HG02759 (cell line): ENCODE measurements at regions not wholly inside any gene's neighbourhood (a gene's known extent, or its start where the extent isn't known, plus 50 kb on each side); places are given as distances from the start of the nearest gene placed in this dataset.

Experiments
- ATAC-seq: cut with Tn5 transposase; IDR thresholded peaks from one replicate; pipeline ENCODE4 v1.9.1; 2021; ENCODE audit warnings: mild to moderate bottlenecking, moderate library complexity; ENCODE audit not compliant: unreplicated experiment

- ATAC-seq: no peak
These were observed 635.9 kb upstream of the FRG1 start for GRCh38 chr4:189304809-189305208.

- no peak for ATAC-seq
These were observed 635.2 kb upstream of the FRG1 start for GRCh38 chr4:189305500-189305899.

DNA sequence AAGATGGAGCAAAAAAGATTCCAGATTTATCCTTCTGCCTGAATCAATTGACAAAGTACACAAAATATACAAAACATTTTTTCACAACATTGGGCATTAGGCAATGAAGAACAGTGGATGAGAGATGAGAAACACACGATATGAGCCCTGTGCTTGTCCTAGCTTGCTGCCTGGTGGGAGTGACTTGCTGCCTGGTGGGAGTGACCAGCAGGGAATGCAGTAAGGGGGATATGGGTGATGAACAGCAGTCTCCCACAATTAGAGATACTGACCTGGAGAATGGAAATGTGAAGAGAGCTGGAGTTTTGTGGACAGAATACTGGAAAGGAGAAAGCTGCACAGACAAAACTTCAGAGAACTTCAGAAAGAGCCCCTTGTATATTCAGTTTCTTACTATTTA lies 629.4 kb upstream of the FRG1 start:
- ATAC-seq: no peak

DNA sequence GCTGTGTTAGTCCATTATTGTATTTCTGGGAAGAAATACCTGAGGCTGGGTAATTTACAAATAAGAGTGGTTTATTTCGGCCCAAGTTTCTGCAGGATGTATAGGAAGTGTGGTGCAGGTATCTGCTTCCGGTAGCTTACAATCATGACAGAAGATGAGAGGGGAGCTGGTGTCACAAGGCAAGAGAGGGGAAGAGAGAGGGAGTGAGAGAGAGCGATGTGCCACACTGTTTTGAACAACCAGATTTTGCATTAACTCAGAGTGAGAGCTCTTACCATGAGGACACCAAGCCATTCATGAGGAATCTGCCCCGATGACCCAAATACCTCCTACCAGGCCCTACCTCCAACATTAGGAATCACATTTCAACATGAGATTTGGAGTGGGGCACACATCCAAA lies 627.6 kb upstream of the FRG1 start:
- ATAC-seq: no peak

GRCh38 chr4:189313861-189314513 lies 626.7 kb upstream of the FRG1 start:
- no peak for ATAC-seq

DNA sequence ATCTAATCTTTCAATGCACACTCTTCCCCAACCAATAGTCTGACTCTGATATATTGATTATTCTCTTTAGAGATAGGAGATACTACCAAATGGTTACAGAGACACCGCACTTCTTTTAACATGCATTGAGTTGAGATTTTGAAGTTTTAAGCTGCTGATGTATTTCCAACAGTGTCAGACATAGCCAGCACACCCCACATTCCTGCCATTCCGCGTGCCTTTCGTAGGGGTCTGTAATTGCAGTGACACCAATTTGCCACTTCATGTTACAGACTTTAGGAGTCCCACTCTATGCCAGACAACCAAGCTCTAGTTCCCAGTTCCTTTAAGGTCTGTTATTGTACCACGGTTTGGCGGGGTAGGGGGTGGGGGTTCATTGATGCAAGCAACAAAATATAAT lies 618.2 kb upstream of the FRG1 start:
- no peak for ATAC-seq

DNA sequence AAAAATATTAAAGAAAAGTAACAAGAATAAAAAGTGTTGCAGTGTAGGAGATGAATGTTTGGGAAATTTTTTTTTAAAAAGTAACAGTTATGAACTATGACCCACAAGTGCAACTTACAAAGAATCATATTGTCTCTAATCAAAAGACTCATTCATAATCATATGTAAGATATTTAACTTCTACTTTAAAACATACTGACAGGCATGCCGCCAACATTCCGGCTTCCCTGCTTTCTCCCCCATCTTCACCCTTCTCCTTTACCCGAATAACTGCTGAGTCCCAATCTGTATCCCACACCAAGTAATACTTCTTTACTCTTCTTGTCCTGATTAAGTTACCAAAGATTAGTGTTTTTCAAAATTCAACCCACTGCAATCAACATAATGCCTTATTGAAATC lies 598.8 kb upstream of the FRG1 start:
- no peak for ATAC-seq

GRCh38 chr4:189355590-189355989 lies 585.1 kb upstream of the FRG1 start:
- no peak for ATAC-seq

DNA sequence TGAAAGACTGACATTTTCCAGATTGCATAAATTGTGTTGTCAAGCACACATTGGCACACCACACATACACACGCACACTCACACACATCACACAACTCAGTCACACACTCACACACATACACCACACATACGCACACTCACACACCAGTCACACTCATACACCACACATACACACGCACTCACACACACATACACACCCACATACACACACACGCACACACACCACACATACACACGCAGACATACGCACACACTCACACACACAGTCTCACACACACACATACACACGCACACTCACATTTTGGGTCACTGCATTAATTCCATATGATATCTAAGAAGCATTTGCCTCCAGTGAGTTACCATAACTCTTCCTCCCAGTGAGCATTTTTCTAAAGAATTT lies 578.3 kb upstream of the FRG1 start:
- no peak for ATAC-seq

DNA sequence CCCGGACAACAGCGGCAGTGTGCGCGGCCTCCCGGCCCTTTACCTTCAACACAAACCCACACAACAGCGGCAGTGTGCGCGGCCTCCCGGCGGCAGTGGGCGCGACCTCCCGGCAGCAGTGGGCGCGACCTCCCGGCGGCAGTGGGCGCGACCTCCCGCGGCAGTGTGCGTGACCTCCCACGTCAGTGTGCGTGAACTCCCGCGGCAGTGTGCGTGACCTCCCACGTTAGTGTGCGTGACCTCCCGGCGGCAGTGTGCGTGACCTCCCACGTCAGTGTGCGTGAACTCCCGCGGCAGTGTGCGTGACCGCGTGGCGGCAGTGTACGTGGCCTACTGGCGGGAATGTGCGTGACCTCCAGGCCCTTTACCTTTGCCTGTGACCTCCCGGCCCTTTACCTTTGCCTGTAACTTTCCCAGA lies 576.6 kb upstream of the FRG1 start:
- ATAC-seq: no peak

GRCh38 chr4:189365451-189365850 lies 575.2 kb upstream of the FRG1 start:
- ATAC-seq: no peak

DNA sequence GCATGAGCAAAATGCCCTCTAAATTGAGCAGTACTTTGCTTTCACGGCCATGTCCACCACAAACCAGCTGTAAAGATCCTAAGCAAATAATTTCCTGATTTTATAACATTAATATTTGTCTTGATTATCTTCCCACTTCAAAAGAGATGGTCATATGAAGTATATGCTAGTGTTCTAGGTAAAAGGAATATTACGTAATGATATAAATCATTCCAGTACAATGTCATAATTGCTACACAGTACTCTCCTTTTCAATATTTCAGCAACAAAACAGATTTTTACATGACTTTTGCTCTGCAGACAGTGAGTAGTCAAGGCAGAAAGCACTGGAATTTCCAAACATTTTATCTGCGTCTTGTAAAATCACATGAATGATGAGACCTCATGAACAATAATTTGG lies 572.8 kb upstream of the FRG1 start:
- ATAC-seq: no peak

DNA sequence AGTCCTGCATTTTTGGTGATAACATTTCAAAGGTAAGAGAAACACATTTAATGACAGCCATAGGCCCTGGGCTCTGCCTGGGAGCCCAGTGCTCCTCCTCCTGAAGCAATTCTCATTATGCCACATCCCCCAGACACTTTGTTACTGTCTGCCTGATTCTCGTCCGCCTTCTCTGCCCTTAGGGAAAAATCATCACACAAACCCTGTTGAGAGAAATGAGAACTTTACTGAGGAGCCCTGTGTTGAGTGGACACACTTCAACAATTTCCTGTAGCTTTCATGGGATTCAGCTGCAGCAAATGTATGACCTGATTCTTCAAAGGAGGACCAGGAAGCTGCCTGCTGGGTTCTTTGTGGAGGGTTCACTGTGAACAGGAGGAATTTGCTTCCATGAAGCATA lies 566.5 kb upstream of the FRG1 start:
- no peak for ATAC-seq

- ATAC-seq: no peak
These were observed 563.8 kb upstream of the FRG1 start for GRCh38 chr4:189376901-189377300.

- no peak for ATAC-seq
These were observed 563.1 kb upstream of the FRG1 start for GRCh38 chr4:189377569-189377968.

DNA sequence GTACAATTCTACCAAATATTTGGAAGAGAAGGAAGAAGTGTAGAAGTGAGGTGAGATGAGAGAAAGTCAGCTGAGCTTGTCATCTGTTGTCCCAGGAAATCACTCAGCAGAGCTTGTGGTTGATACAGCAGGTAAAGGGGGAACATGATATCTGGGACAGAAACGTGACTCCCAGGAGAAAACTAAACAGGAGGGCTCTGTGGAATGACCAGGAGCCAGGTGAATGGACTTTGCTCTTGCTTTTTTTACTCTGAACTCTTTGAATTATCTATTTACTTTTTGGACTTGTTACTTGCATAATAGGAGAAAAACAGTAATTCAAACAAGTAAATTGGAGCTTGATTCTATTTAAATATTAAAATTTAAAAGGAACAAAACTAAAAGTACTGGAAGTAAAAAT lies 555.6 kb upstream of the FRG1 start:
- no peak for ATAC-seq

DNA sequence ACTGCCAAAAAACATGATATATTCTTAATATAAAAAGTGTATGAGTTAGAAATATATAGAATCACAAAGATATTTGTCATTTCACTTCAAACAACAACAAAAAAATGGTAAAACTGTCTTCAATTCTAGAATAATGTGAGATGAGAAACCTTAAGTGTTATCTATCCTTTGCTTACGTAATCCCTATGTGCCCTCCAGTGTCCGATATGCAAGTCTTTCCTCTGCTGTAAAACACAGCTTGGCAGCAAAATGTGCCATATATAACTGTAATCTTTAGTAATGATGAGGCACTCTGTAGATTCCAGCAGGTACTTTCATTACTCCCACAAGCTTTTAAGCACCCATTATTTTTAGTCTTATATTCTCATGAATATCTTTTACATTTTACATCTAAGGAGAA lies 555.1 kb upstream of the FRG1 start:
- ATAC-seq: no peak

DNA sequence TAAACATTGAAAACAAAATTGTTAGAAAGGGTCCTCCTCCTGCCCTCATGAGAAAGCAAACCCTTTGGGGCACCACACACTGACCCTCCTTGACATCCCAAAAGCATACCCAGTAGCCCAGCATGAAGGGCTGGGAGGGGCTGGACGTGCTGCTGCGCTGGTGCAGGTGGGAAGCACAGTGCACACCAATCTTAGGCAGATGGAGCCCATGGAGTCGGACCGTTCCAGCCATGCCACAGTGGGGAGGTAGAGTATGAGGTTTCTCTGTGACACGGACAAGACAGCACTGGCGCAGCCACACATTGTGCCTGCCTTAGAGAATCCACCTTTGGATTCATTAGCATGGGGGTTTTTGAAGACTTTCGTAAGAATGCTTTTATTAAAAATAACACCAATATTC lies 544.2 kb upstream of the FRG1 start:
- no peak for ATAC-seq

GRCh38 chr4:189404271-189404670 lies 536.4 kb upstream of the FRG1 start:
- ATAC-seq: no peak

DNA sequence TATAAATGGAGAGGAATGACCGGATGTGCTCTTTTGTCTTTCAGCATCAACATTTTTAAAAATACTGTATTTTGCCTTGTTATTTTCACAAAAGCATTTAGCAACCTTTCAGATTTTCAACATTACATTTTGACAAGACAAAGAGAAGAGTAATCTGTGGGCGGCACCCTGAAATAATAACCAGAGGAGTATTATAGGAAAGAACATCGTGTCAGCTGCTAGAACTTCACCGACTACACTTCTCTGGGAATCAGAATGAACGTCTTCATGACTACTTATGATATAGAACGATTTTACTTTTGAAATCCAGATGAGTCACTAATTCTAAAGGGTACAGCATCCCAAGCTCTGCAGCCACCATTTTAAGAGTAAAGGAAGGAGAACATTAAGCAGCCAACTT lies 531.5 kb upstream of the FRG1 start:
- ATAC-seq: no peak

DNA sequence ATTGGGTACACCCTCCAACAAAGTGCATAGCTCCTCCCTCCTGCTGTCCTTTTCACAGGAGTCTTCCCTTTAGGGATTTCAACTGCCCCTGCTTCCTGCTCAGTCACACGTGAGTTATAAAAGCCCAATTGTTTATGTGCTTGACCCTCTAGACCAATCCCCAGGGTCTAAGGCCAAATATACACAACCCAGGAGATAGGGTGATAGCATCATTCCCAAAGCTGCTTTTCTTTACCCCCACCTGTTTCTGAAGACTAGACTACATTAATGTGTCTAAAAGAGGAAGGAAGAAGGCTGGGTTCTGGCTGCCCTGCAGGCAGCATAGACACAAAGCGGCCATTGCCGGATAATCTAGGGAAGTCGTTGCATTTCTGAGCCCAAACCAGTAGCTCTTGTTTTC lies 526.7 kb upstream of the FRG1 start:
- ATAC-seq: no peak

GRCh38 chr4:189420572-189420971 lies 520.1 kb upstream of the FRG1 start:
- no peak for ATAC-seq

GRCh38 chr4:189436207-189436606 lies 504.5 kb upstream of the FRG1 start:
- no peak for ATAC-seq

DNA sequence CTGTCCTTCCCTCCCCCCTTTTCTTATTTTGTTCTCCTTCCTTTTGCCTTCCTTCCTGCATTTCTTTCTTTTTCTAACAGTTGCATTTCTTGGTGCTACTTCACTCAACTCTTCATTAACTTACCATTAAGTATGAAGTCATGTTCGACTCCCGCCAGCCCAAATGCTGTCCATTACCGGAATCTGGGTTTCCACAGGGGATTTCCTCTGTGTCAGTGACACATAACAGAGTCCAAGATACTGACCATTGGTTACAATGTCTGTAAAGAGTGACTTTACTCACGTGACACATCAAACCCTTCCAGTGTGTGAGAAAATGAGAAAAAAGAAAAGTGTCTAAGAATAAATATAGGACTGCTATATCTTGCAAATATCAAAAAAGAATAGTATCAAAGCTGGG lies 500.0 kb upstream of the FRG1 start:
- no peak for ATAC-seq
